ENCODE measurements at regions not wholly inside any gene's neighbourhood (a gene's known extent, or its start where the extent isn't known, plus 50 kb on each side); places are given as distances from the start of the nearest gene placed in this dataset.

GRCh38 chr13:105663182-105663581 is 872.3 kb downstream of the EFNB2 start:
- in situ Hi-C loops (cut with MboI; ENCODE audit: low sequenced_read_pairs): no loop called here

- in situ Hi-C loops (cut with MboI; ENCODE audit: low sequenced_read_pairs): no loop called here
Measured at GRCh38 chr13:105660561-105660960, 874.9 kb downstream of the EFNB2 start.

- in situ Hi-C loops (cut with MboI; ENCODE audit: low sequenced_read_pairs): no loop called here
Measured at GRCh38 chr13:105658431-105658830, 877.0 kb downstream of the EFNB2 start.

- in situ Hi-C loops (cut with MboI; ENCODE audit: low sequenced_read_pairs): no loop called here
Measured at GRCh38 chr13:105655046-105655445, 880.4 kb downstream of the EFNB2 start.

GRCh38 chr13:105643966-105644365 is 891.5 kb downstream of the EFNB2 start:
- in situ Hi-C loops (cut with MboI; ENCODE audit: low sequenced_read_pairs): no loop called here

GRCh38 chr13:105642511-105642958 is 892.9 kb downstream of the EFNB2 start:
- in situ Hi-C loops (cut with MboI; ENCODE audit: low sequenced_read_pairs): no loop called here

- in situ Hi-C loops (cut with MboI; ENCODE audit: low sequenced_read_pairs): no loop called here
Measured at GRCh38 chr13:105641121-105641520, 894.3 kb downstream of the EFNB2 start.

GRCh38 chr13:105638426-105638825 is 897.0 kb downstream of the EFNB2 start:
- in situ Hi-C loops (cut with MboI; ENCODE audit: low sequenced_read_pairs): no loop called here

- in situ Hi-C loops (cut with MboI; ENCODE audit: low sequenced_read_pairs): no loop called here
Measured at GRCh38 chr13:105634059-105634458, 901.4 kb downstream of the EFNB2 start.

GRCh38 chr13:105630431-105630830 is 905.0 kb downstream of the EFNB2 start:
- in situ Hi-C loops (cut with MboI; ENCODE audit: low sequenced_read_pairs): no loop called here

GRCh38 chr13:105627270-105627669 is 908.2 kb downstream of the EFNB2 start:
- in situ Hi-C loops (cut with MboI; ENCODE audit: low sequenced_read_pairs): no loop called here

- in situ Hi-C loops (cut with MboI; ENCODE audit: low sequenced_read_pairs): no loop called here
Measured at GRCh38 chr13:105625691-105626090, 909.8 kb downstream of the EFNB2 start.

GRCh38 chr13:105616333-105617075 is 919.0 kb downstream of the EFNB2 start:
- in situ Hi-C loops (cut with MboI; ENCODE audit: low sequenced_read_pairs): no loop called here

GRCh38 chr13:105612541-105612940 is 922.9 kb downstream of the EFNB2 start:
- in situ Hi-C loops (cut with MboI; ENCODE audit: low sequenced_read_pairs): no loop called here

- in situ Hi-C loops (cut with MboI; ENCODE audit: low sequenced_read_pairs): no loop called here
Measured at GRCh38 chr13:105611424-105611823, 924.0 kb downstream of the EFNB2 start.

- in situ Hi-C loops (cut with MboI; ENCODE audit: low sequenced_read_pairs): no loop called here
Measured at GRCh38 chr13:105608104-105608503, 927.4 kb downstream of the EFNB2 start.

- in situ Hi-C loops (cut with MboI; ENCODE audit: low sequenced_read_pairs): no loop called here
Measured at GRCh38 chr13:105607426-105607825, 928.0 kb downstream of the EFNB2 start.

GRCh38 chr13:105607016-105607415 is 928.4 kb downstream of the EFNB2 start:
- in situ Hi-C loops (cut with MboI; ENCODE audit: low sequenced_read_pairs): no loop called here

GRCh38 chr13:105602956-105603670 is 932.3 kb downstream of the EFNB2 start:
- in situ Hi-C loops (cut with MboI; ENCODE audit: low sequenced_read_pairs): no loop called here

- in situ Hi-C loops (cut with MboI; ENCODE audit: low sequenced_read_pairs): no loop called here
Measured at GRCh38 chr13:105599477-105600037, 935.9 kb downstream of the EFNB2 start.

GRCh38 chr13:105598529-105598928 is 936.9 kb downstream of the EFNB2 start:
- in situ Hi-C loops (cut with MboI; ENCODE audit: low sequenced_read_pairs): no loop called here

GRCh38 chr13:105597573-105597972 is 937.9 kb downstream of the EFNB2 start:
- in situ Hi-C loops (cut with MboI; ENCODE audit: low sequenced_read_pairs): no loop called here
